NCI-H1694 (cell line): ENCODE measurements at regions not wholly inside any gene's neighbourhood (a gene's known extent, or its start where the extent isn't known, plus 50 kb on each side); places are given as distances from the start of the nearest gene placed in this dataset.

Source experiments
- DNase-seq: peaks from one replicate; lab custom pipeline; 2025; lab: John Stamatoyannopoulos, UW

GRCh38 chr4:44801384-44801783, 75.0 kb upstream of the GNPDA2 start:
- no peak for DNase-seq

GRCh38 chr4:44791831-44792230, 65.5 kb upstream of the GNPDA2 start:
- no peak for DNase-seq

GRCh38 chr4:44777115-44777514, 50.8 kb upstream of the GNPDA2 start:
- no peak for DNase-seq
